AG10803 (cell line): ENCODE measurements at regions not wholly inside any gene's neighbourhood (a gene's known extent, or its start where the extent isn't known, plus 50 kb on each side); places are given as distances from the start of the nearest gene placed in this dataset.

Experiments
- DNase-seq: peaks from one replicate; pipeline ENCODE4 v3.0.0; 2010; ENCODE audit warnings: low read depth
- H3K4me3 ChIP-seq: 2 replicates; pipeline ENCODE4 v1.5.1; 2011; ENCODE audit warnings: mild to moderate bottlenecking, low read length, control low read depth
- TF ChIP-seq, protein P1 (sequence below): conservative IDR thresholded peaks from 2 replicates; pipeline ENCODE4 v1.5.1; 2011; ENCODE audit warnings: mild to moderate bottlenecking, low read length, control low read depth, inconsistent platforms

GRCh38 chr5:57784121-57784520 lies 301.5 kb upstream of the ACTBL2 start:
- DNase-seq, result peak; percentile 70
- TF ChIP-seq, protein P1, sequence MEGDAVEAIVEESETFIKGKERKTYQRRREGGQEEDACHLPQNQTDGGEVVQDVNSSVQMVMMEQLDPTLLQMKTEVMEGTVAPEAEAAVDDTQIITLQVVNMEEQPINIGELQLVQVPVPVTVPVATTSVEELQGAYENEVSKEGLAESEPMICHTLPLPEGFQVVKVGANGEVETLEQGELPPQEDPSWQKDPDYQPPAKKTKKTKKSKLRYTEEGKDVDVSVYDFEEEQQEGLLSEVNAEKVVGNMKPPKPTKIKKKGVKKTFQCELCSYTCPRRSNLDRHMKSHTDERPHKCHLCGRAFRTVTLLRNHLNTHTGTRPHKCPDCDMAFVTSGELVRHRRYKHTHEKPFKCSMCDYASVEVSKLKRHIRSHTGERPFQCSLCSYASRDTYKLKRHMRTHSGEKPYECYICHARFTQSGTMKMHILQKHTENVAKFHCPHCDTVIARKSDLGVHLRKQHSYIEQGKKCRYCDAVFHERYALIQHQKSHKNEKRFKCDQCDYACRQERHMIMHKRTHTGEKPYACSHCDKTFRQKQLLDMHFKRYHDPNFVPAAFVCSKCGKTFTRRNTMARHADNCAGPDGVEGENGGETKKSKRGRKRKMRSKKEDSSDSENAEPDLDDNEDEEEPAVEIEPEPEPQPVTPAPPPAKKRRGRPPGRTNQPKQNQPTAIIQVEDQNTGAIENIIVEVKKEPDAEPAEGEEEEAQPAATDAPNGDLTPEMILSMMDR, result no peak
- H3K4me3 ChIP-seq, result peak overlapping the region; percentile 24; the same call in 1 of the 2 replicates

DNA sequence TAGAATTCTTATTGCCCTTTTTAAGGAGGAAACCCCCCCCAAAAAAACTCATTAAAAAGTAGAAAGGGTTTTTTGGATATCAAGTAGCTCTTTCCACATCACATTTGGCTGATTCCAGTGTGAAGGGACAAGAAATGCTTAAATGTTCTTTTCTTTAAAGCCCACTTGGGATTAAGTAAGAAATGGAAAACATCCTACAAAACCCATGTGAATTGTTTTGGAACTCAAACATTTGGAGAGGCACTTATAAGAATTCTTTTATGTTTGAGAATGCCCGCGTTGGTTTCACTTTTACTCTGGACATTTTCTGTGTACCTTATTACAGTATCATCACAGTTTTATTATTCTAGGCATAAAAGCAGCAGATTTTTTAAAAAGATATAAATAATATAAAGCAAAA lies 301.1 kb upstream of the ACTBL2 start:
- TF ChIP-seq, protein P1, result no peak
- peak overlapping the region; percentile 24 for H3K4me3 ChIP-seq
- peak; percentile 48 for DNase-seq

- TF ChIP-seq, protein P1, result no peak
- no peak overlapping the region for H3K4me3 ChIP-seq
- no peak for DNase-seq
Measured at GRCh38 chr5:57780961-57781325, 298.3 kb upstream of the ACTBL2 start.

DNA sequence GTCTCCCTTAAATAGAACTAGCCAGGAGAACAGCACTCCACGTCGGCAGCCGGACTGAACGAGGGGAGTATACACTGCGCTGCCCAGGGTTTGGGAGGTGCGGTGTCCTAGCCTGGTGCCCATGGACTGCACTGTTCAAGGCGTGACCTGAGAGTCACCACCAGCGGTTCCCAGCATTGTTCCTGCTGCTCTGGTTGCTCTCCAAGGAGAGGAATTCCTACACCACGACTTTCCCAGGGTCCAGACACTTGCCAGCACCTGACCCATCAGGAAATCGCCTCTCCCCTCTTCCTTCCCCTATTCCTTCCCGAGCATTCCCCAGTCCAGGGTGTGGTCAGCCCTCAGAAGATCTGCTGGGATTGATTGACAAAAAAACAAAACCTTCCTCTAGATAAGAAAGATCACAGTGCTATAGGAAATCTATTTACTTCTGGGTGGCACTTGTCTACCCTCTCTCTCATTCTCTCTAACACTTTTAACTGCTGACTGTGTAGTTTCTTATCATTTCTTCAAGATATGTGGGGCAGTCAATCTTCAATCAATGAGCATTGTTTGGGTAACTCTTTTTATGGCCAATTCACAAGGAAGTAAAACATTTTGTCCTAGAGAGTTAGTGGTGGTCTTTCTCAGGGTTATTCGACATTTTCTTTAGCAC lies 297.8 kb upstream of the ACTBL2 start:
- peak; percentile 39 for DNase-seq
- H3K4me3 ChIP-seq, result no peak overlapping the region
- TF ChIP-seq, protein P1, result no peak

DNA sequence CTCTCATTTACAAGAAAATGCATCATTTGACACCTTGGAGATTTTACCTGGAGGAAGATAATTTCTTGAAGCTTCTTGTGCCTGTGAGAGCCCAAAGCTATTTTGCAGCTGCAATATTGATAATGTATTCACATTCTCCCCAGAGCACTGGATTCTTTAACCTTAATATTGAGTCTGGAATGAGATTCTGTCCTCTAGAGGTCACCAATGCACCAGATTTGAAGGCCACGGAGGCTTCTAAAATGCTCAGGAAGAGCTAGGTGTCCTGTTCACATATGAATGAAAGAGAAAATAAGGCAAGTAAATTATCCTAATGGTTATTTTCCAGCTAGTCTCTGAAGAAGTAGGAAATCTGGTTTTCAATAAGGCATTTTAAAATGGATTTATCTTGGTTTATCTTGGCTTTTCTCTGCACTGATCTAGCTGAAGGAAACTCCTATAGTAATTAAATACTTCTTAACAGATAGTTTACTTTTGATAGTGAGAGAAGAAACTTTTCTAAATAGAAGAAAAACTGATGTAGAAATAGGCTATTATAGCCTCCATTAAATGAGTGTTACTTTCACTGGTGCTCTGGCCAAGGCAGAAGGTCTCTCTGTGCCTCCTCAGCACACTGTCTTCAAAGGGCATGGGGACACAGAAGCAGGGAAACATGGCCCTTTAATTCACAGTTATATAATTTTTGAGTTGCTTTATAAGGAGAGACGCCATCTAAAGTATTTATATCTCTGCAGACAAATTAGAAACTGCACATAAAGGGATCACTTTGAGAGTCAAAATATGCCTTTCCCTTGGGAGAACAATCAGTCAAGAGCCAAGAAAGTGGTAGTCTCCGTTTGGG lies 297.0 kb upstream of the ACTBL2 start:
- TF ChIP-seq, protein P1, result peak; percentile 75
- DNase-seq, result peak; percentile 74
- H3K4me3 ChIP-seq, result no peak overlapping the region

- no peak overlapping the region for H3K4me3 ChIP-seq
- TF ChIP-seq, protein P1, result no peak; the same call in 1 of the 2 replicates
- peak; percentile 22 for DNase-seq
Measured at GRCh38 chr5:57778501-57779091, 296.0 kb upstream of the ACTBL2 start.
